H9 (cell line): ENCODE measurements at regions not wholly inside any gene's neighbourhood (a gene's known extent, or its start where the extent isn't known, plus 50 kb on each side); places are given as distances from the start of the nearest gene placed in this dataset.
A peak's percentile ranks its signal among the peaks of the same experiment; 100 is the strongest.

Experiments
- DNase-seq: peaks from one replicate; pipeline ENCODE4 v3.0.0-alpha.2; 2017
- H2AFZ ChIP-seq: one replicate; pipeline ENCODE4 v1.6.1; 2013; ENCODE audit warnings: mild to moderate bottlenecking, low read length, control low read depth, moderate library complexity
- H2AK5ac ChIP-seq: 2 replicates; pipeline ENCODE4 v1.6.1; 2013; ENCODE audit warnings: low read length, control low read depth, mixed read lengths; ENCODE audit not compliant: insufficient read length
- H2BK120ac ChIP-seq: one replicate; pipeline ENCODE4 v1.6.1; 2013; ENCODE audit warnings: low read depth, mild to moderate bottlenecking, low read length, control low read depth, inconsistent platforms; ENCODE audit not compliant: poor library complexity, severe bottlenecking
- H2BK12ac ChIP-seq: 2 replicates; pipeline ENCODE4 v1.6.1; 2013; ENCODE audit warnings: low read length, control low read depth, mixed read lengths, low read depth; ENCODE audit not compliant: insufficient read length
- H2BK15ac ChIP-seq: 2 replicates; pipeline ENCODE4 v1.6.1; 2013; ENCODE audit warnings: low read depth, low read length, control low read depth
- H2BK20ac ChIP-seq: one replicate; pipeline ENCODE4 v1.6.1; 2013; ENCODE audit warnings: low read depth, mild to moderate bottlenecking, low read length, control low read depth, inconsistent platforms; ENCODE audit not compliant: poor library complexity, severe bottlenecking
- H2BK5ac ChIP-seq: 2 replicates; pipeline ENCODE4 v1.6.1; 2013; ENCODE audit warnings: low read length, control low read depth, mixed read lengths; ENCODE audit not compliant: insufficient read length
- H3K14ac ChIP-seq: 2 replicates; pipeline ENCODE4 v1.6.1; 2013; ENCODE audit warnings: low read length, control low read depth; ENCODE audit not compliant: insufficient read depth
- H3K18ac ChIP-seq: 2 replicates; pipeline ENCODE4 v1.6.1; 2013; ENCODE audit warnings: low read depth, mild to moderate bottlenecking, mixed read lengths, low read length, control low read depth; ENCODE audit not compliant: insufficient read length
- H3K23ac ChIP-seq: 2 replicates; pipeline ENCODE4 v1.6.1; 2013; ENCODE audit warnings: low read length, control low read depth, mixed read lengths, low read depth; ENCODE audit not compliant: insufficient read length
- H3K23me2 ChIP-seq: 2 replicates; pipeline ENCODE4 v1.6.1; 2013; ENCODE audit warnings: low read depth, mild to moderate bottlenecking, mixed read lengths, low read length, control low read depth; ENCODE audit not compliant: insufficient read length, poor library complexity, severe bottlenecking
- H3K27ac ChIP-seq: 2 replicates; pipeline ENCODE4 v1.5.1; 2013; ENCODE audit warnings: low read length, control low read depth, mixed read lengths, low read depth; ENCODE audit not compliant: insufficient read length
- H3K27me3 ChIP-seq: 2 replicates; pipeline ENCODE4 v1.6.1; 2013; ENCODE audit warnings: low read length, control low read depth, inconsistent platforms; ENCODE audit not compliant: insufficient read depth
- H3K4ac ChIP-seq: 2 replicates; pipeline ENCODE4 v1.6.1; 2013; ENCODE audit warnings: low read depth, mild to moderate bottlenecking, control low read depth, inconsistent platforms, low read length, moderate library complexity
- H3K4me1 ChIP-seq: 2 replicates; pipeline ENCODE4 v1.6.1; 2013; ENCODE audit warnings: low read length, control low read depth, inconsistent platforms; ENCODE audit not compliant: insufficient read depth
- H3K4me2 ChIP-seq: 2 replicates; pipeline ENCODE4 v1.6.1; 2013; ENCODE audit warnings: low read length, control low read depth, mixed read lengths; ENCODE audit not compliant: insufficient read length, insufficient read depth
- H3K56ac ChIP-seq: 2 replicates; pipeline ENCODE4 v1.6.1; 2013; ENCODE audit warnings: low read depth, mild to moderate bottlenecking, mixed read lengths, low read length, control low read depth; ENCODE audit not compliant: insufficient read length
- H3K79me1 ChIP-seq: 2 replicates; pipeline ENCODE4 v1.6.1; 2013; ENCODE audit warnings: low read depth, mild to moderate bottlenecking, moderate library complexity, low read length, control low read depth, inconsistent platforms; ENCODE audit not compliant: insufficient read depth, poor library complexity, severe bottlenecking
- H3K79me2 ChIP-seq: 2 replicates; pipeline ENCODE4 v1.6.1; 2013; ENCODE audit warnings: low read length, control low read depth, inconsistent platforms; ENCODE audit not compliant: insufficient read depth
- H3K9ac ChIP-seq: 2 replicates; pipeline ENCODE4 v1.6.1; 2013; ENCODE audit warnings: low read length, control low read depth, mixed read lengths; ENCODE audit not compliant: insufficient read length; ENCODE audit errors: extremely low read depth
- H3K9me3 ChIP-seq: one replicate; pipeline ENCODE4 v1.6.1; 2013; ENCODE audit warnings: low read depth, low read length, inconsistent platforms; ENCODE audit not compliant: control insufficient read depth
- H3T11ph ChIP-seq: one replicate; pipeline ENCODE4 v1.6.1; 2013; ENCODE audit warnings: mild to moderate bottlenecking, low read length, control low read depth, inconsistent platforms
- H4K20me1 ChIP-seq: one replicate; pipeline ENCODE4 v1.6.1; 2013; ENCODE audit not compliant: control insufficient read depth, insufficient read length, insufficient read depth
- H4K5ac ChIP-seq: 2 replicates; pipeline ENCODE4 v1.6.1; 2013; ENCODE audit warnings: low read depth, mild to moderate bottlenecking, mixed read lengths, low read length, control low read depth; ENCODE audit not compliant: insufficient read length
- H4K8ac ChIP-seq: replicated peaks from 2 replicates; pipeline ENCODE4 v1.6.1; 2013; ENCODE audit warnings: low read length, control low read depth, mixed read lengths, low read depth; ENCODE audit not compliant: insufficient read length
- H4K91ac ChIP-seq: 2 replicates; pipeline ENCODE4 v1.6.1; 2013; ENCODE audit warnings: low read depth, mild to moderate bottlenecking, moderate library complexity, mixed read lengths, low read length, control low read depth; ENCODE audit not compliant: insufficient read length
- H3K27ac Mint-ChIP-seq, 3 experiments: 2 replicates in 2 of 3; 3 replicates in 1 of 3; pipeline ENCODE4 v1.8.0; 2020 to 2021; ENCODE audit warnings: mixed read lengths in 3 of 3, mild to moderate bottlenecking in 1 of 3, moderate library complexity in 1 of 3
- H3K27me3 Mint-ChIP-seq: 2 replicates; pipeline ENCODE4 v1.8.0; 2021; ENCODE audit warnings: low read depth, mild to moderate bottlenecking, moderate library complexity, mixed read lengths
- H3K36me3 Mint-ChIP-seq, 3 experiments: 2 replicates in 2 of 3; 3 replicates in 1 of 3; pipeline ENCODE4 v1.8.0; 2020 to 2021; ENCODE audit warnings: low read depth in 3 of 3, mixed read lengths in 3 of 3; ENCODE audit not compliant: insufficient read depth in 1 of 3
- H3K4me1 Mint-ChIP-seq, 2 experiments: 2 replicates each; pipeline ENCODE4 v1.8.0; 2020; ENCODE audit warnings: mixed read lengths in 2 of 2
- H3K4me3 Mint-ChIP-seq, 2 experiments: 2 replicates in 1 of 2; 3 replicates in 1 of 2; pipeline ENCODE4 v1.8.0; 2020 to 2021; ENCODE audit warnings: mild to moderate bottlenecking in 2 of 2, mixed read lengths in 2 of 2, moderate library complexity in 1 of 2
- H3K9me3 Mint-ChIP-seq, 2 experiments: 2 replicates in 1 of 2; 3 replicates in 1 of 2; pipeline ENCODE4 v1.8.0; 2020; ENCODE audit warnings: mild to moderate bottlenecking in 2 of 2, mixed read lengths in 2 of 2, moderate library complexity in 1 of 2
- WGBS: extraction: QIAGEN DNeasy Blood & Tissue Kit; methylation state at CpG from one replicate; pipeline ENCODE4 v1.1.7; 2013; ENCODE audit warnings: missing lambda C conversion rate, low lambda C conversion rate, mixed read lengths; ENCODE audit not compliant: insufficient read length; ENCODE audit errors: extremely low coverage; 5-methylcytosine and 5-hydroxymethylcytosine counted together
- TF ChIP-seq, protein P1 (sequence below): fragments of 200-600 bp; sonication (generic); conservative IDR thresholded peaks from 3 replicates; pipeline ENCODE4 v1.8.0; 2021; ENCODE audit warnings: antibody characterized with exemption, mild to moderate bottlenecking

DNA sequence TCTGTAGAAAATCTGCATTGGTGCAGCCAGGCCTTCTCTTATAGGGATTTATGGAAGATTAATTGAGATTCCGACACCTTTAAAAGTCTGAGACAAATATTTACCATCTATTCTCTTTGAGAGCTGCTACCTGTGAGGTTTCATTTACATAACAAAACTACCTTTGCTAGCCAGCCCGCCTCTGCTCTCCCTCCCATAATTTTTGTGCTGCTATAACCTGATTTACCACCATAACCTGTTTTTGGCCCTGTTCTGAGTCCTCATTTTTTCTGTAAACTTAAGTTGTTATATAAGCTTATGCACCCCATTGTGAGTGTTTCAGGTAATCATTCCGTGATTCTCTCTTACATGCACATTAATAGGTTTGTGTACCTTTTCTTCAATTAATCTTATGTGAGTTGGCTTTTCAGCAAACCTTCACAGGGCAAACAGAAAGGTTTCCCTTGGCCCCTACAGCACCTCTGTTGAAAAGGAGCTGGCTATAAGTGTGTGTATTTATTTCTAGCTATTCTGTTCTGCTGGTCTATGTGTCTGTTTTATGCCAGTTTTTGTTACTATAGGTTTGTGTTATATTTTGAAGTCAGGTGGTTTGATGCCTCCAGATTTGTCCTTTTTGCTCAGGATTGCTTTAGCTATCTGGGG lies 114.9 kb upstream of the XIRP2 start:
- Histone ChIP-seq H3K27me3 (no peaks in the 10 kb centered on the region), H3K56ac (no peak overlapping the region), H3K79me1 (no peaks in the 10 kb centered on the region), H4K8ac (no peak overlapping the region), H2BK15ac (no peak overlapping the region), H3K27ac (no peak overlapping the region), H3K23me2 (no peaks in the 10 kb centered on the region), H2AFZ (no peak overlapping the region), H3K4ac (no peak overlapping the region), H4K20me1 (no peaks in the 10 kb centered on the region), H3K9ac (no peak overlapping the region), H3K9me3 (no peaks in the 10 kb centered on the region), H3T11ph (no peak overlapping the region), H2BK120ac (no peak overlapping the region), H2BK20ac (no peak overlapping the region), H3K18ac (no peak overlapping the region), H3K23ac (no peak overlapping the region), H2AK5ac (no peak overlapping the region), H3K79me2 (no peaks in the 10 kb centered on the region), H4K91ac (no peak overlapping the region), H2BK12ac (no peak overlapping the region), H4K5ac (no peak overlapping the region), H3K4me2 (peak overlapping the region; percentile 8), H2BK5ac (no peak overlapping the region), H3K14ac (no peak overlapping the region), H3K4me1 (peaks cover 6% of the 10 kb centered on the region)
- no peak for DNase-seq
- no CpG with 5 or more reads among the region's 3 CpGs for WGBS
- H3K36me3 Mint-ChIP-seq = peaks cover 0 to 13% (median 12%) of the 10 kb centered on the region in 3 experiments; a peak in 6 of 7 replicates
- peaks cover 44 to 50% of the 10 kb centered on the region in 2 experiments for H3K4me1 Mint-ChIP-seq
- H3K9me3 Mint-ChIP-seq = peaks cover 14 to 18% of the 10 kb centered on the region in 2 experiments; a peak in 3 of 5 replicates
- peak overlapping the region in 1 of 2 experiments; percentile 16; a peak in 1 of 5 replicates for H3K4me3 Mint-ChIP-seq
- TF ChIP-seq, protein P1, sequence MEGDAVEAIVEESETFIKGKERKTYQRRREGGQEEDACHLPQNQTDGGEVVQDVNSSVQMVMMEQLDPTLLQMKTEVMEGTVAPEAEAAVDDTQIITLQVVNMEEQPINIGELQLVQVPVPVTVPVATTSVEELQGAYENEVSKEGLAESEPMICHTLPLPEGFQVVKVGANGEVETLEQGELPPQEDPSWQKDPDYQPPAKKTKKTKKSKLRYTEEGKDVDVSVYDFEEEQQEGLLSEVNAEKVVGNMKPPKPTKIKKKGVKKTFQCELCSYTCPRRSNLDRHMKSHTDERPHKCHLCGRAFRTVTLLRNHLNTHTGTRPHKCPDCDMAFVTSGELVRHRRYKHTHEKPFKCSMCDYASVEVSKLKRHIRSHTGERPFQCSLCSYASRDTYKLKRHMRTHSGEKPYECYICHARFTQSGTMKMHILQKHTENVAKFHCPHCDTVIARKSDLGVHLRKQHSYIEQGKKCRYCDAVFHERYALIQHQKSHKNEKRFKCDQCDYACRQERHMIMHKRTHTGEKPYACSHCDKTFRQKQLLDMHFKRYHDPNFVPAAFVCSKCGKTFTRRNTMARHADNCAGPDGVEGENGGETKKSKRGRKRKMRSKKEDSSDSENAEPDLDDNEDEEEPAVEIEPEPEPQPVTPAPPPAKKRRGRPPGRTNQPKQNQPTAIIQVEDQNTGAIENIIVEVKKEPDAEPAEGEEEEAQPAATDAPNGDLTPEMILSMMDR = no peak
- no peaks in the 10 kb centered on the region for H3K27me3 Mint-ChIP-seq
- peak overlapping the region in 2 of 3 experiments; percentile 95 to 96; a peak in 6 of 7 replicates for H3K27ac Mint-ChIP-seq
